Right lobe of liver (tissue), 6 donors: ENCODE measurements at regions not wholly inside any gene's neighbourhood (a gene's known extent, or its start where the extent isn't known, plus 50 kb on each side); places are given as distances from the start of the nearest gene placed in this dataset.

Source experiments
- ATAC-seq, 4 donors: fragments of 200-7000 bp; cut with Tn5 transposase; one replicate each; pipeline ENCODE4 v1.9.1; 2020; ENCODE audit warnings: mild to moderate bottlenecking in 4 of 4, moderate library complexity in 4 of 4
- DNase-seq, 3 donors: peaks; one replicate each; pipeline ENCODE4 v3.0.0-alpha.2; 2020
- H3K27ac ChIP-seq, 3 donors: fragments of 200-600 bp; one replicate each; pipeline ENCODE4 v1.8.0; 2022
- H3K27me3 ChIP-seq, 2 donors: fragments of 200-600 bp; one replicate each; pipeline ENCODE4 v1.8.0; 2022
- H3K36me3 ChIP-seq, 4 donors: fragments of 200-600 bp; sonication (generic) in 1 of 4; one replicate each; pipeline versions ENCODE4 v1.5.1 to v1.8.0; 2017 to 2022; ENCODE audit warnings: control low read depth in 1 of 4
- H3K4me1 ChIP-seq, 4 donors: fragments of 200-600 bp; sonication (generic) in 1 of 4; one replicate each; pipeline versions ENCODE4 v1.5.1 to v1.8.0; 2017 to 2022; ENCODE audit warnings: control low read depth in 1 of 4
- H3K4me3 ChIP-seq, 3 donors: fragments of 200-600 bp; one replicate each; pipeline ENCODE4 v1.8.0; 2022
- H3K9me3 ChIP-seq, 4 donors: fragments of 200-600 bp; sonication (generic) in 1 of 4; one replicate each; pipeline versions ENCODE4 v1.5.1 to v1.8.0; 2017 to 2022; ENCODE audit warnings: control low read depth in 1 of 4
- CTCF ChIP-seq, 4 donors: fragments of 200-600 bp in 3 of 4; fragments of 450-650 bp in 1 of 4; IDR thresholded peaks; one replicate each; pipeline versions ENCODE4 v1.5.1 to v1.8.0; 2016 to 2022; ENCODE audit warnings: antibody characterized with exemption in 4 of 4, mild to moderate bottlenecking in 2 of 4
- POLR2A ChIP-seq: fragments of 450-650 bp; IDR thresholded peaks from one replicate; pipeline ENCODE4 v1.6.1; 2017; ENCODE audit warnings: antibody characterized with exemption, mild to moderate bottlenecking
- WGBS: methylation state at CpG from one replicate; pipeline ENCODE4 v1.1.6; 2018; ENCODE audit warnings: low coverage, low lambda C conversion rate; ENCODE audit not compliant: insufficient coverage; ENCODE audit errors: missing lambda C conversion rate; 5-methylcytosine and 5-hydroxymethylcytosine counted together
- intact Hi-C, 2 donors: fragments of 100-400 bp; cut with DNase I; formaldehyde crosslinking; loops; one replicate each; pipeline versions ENCODE4 v1.11.2 to v1.14.1; 2022
- donor health status: DM: no; HTN: yes; CAD: no.
- donor health status: DM: no; HTN: no; CAD: no.
- donor health status: DM: no; HTN: no; CAD: no.
- donor health status: DM: no; HTN: yes; CAD: no.
- donor health status: DM: no; HTN: yes; CAD: no.

DNA sequence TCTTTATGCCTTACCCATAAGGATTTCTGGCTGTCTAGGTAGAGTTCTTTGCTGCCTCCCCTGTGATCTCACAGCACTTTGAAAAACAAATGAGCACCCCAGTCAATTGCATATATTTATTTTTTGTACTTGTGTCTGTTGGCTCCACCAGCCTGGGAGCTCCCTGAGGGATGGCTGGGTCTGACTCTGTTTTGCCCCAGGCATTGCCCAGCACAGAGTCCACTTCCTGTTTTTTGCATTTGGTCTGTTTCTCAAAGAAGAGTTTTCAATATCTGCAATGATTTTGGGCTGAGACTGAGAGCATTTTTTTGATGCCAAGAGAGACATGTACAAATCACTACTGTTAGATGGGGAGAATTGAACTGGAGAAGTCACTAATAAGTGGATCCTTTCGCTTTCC lies 125.0 kb downstream of the FOXD2 start:
- H3K9me3 ChIP-seq: no peaks in the 10 kb centered on the region
- no peaks in the 10 kb centered on the region for H3K27me3 ChIP-seq
- ATAC-seq: no peak
- peaks cover 0 to 18% (median 7%) of the 10 kb centered on the region in 4 donors for H3K4me1 ChIP-seq
- WGBS: no CpG with 5 or more reads among the region's 1 CpG
- H3K36me3 ChIP-seq: no peaks in the 10 kb centered on the region
- no peak overlapping the region for H3K4me3 ChIP-seq
- TF ChIP-seq POLR2A (no peak), CTCF (IDR thresholded peaks at IDR 0.05) (no peak)
- H3K27ac ChIP-seq: no peak overlapping the region
- DNase-seq: no peak
- intact Hi-C loops: no loop called here

DNA sequence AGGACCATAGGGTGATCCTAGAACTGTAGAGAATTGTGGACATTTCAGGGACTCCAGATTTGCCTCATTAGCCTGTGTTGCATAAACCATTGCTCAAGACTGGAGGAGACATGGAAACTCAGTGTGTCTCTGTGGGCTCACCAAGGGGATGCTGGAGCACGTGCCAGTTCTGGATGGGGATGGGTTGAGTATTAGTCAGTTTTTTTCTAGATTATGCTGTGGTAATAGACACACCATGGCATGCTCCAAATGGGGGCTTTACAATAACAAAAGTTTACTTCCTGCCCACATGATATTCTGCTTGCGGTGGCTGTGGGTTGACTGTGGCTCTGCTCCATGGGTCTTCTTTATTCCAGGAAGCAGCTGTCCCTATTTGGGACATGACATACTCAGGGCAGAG lies 125.4 kb downstream of the FOXD2 start:
- intact Hi-C loops: no loop called here
- ATAC-seq: no peak
- 41% methylated on average over 2 of the region's 2 CpGs for WGBS

GRCh38 chr1:47564570-47564969 lies 126.7 kb downstream of the FOXD2 start:
- Histone ChIP-seq H3K4me3 (no peak overlapping the region), H3K9me3 (no peaks in the 10 kb centered on the region), H3K36me3 (no peaks in the 10 kb centered on the region), H3K4me1 (peaks cover 0 to 13% (median 6%) of the 10 kb centered on the region in 4 donors), H3K27me3 (no peaks in the 10 kb centered on the region), H3K27ac (no peak overlapping the region)
- DNase-seq (no peak), ATAC-seq (no peak)
- no peak for TF ChIP-seq POLR2A
- TF ChIP-seq CTCF (IDR thresholded peaks at IDR 0.05): no peak
- intact Hi-C loops: no loop called here

More for the DNA sequence above, 125.4 kb downstream of the FOXD2 start:
- DNase-seq: no peak
- H3K9me3 ChIP-seq: no peaks in the 10 kb centered on the region
- no peaks in the 10 kb centered on the region for H3K36me3 ChIP-seq
- peaks cover 0 to 18% (median 7%) of the 10 kb centered on the region in 4 donors for H3K4me1 ChIP-seq
- H3K27me3 ChIP-seq: no peaks in the 10 kb centered on the region
- H3K27ac ChIP-seq: no peak overlapping the region
- no peak overlapping the region for H3K4me3 ChIP-seq
- TF ChIP-seq CTCF (IDR thresholded peaks at IDR 0.05): no peak
- no peak for TF ChIP-seq POLR2A

DNA sequence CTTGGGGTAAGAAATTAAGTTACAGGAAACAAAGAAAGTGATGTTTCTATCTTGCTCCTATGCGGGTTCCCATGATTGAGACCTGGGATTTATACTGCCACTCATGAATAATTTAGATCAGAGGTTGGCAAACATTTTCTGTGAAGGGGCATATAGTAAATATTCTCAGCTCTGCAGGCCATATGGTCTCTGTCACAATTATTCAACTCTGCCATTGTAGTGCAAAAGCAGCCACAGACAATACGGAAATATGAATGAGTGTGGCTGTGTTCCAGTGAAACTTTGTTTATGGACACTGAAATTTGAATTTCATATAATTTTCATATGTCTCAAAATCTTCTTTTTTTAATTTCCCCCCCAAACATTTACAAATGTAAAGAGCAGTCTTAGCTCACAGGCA lies 127.2 kb downstream of the FOXD2 start:
- Histone ChIP-seq H3K4me3 (no peak overlapping the region), H3K27me3 (no peaks in the 10 kb centered on the region), H3K9me3 (no peaks in the 10 kb centered on the region), H3K27ac (no peak overlapping the region), H3K4me1 (peaks cover 0 to 8% (median 4%) of the 10 kb centered on the region in 4 donors), H3K36me3 (no peaks in the 10 kb centered on the region)
- intact Hi-C loops: no loop called here
- DNase-seq (no peak), ATAC-seq (no peak)
- 84% methylated on average over 2 of the region's 2 CpGs for WGBS
- TF ChIP-seq CTCF (IDR thresholded peaks at IDR 0.05) (no peak), POLR2A (no peak)

GRCh38 chr1:47565676-47566075 lies 127.8 kb downstream of the FOXD2 start:
- no peak for DNase-seq

More at GRCh38 chr1:47565676-47566075, 127.8 kb downstream of the FOXD2 start:
- intact Hi-C loops: no loop called here
- Histone ChIP-seq H3K4me3 (no peak overlapping the region), H3K9me3 (no peaks in the 10 kb centered on the region), H3K36me3 (no peaks in the 10 kb centered on the region), H3K4me1 (peaks cover 0 to 4% (median 1%) of the 10 kb centered on the region in 4 donors), H3K27ac (no peak overlapping the region), H3K27me3 (no peaks in the 10 kb centered on the region)
- WGBS: no CpG with 5 or more reads among the region's 8 CpGs
- ATAC-seq: no peak
- TF ChIP-seq CTCF (IDR thresholded peaks at IDR 0.05) (no peak), POLR2A (no peak)
